HCEC 1CT (cell line): ENCODE measurements at regions not wholly inside any gene's neighbourhood (a gene's known extent, or its start where the extent isn't known, plus 50 kb on each side); places are given as distances from the start of the nearest gene placed in this dataset.

ENCODE experiments used
- DNase-seq: peaks from one replicate; pipeline ENCODE4 v3.0.0-alpha.2; 2017

DNA sequence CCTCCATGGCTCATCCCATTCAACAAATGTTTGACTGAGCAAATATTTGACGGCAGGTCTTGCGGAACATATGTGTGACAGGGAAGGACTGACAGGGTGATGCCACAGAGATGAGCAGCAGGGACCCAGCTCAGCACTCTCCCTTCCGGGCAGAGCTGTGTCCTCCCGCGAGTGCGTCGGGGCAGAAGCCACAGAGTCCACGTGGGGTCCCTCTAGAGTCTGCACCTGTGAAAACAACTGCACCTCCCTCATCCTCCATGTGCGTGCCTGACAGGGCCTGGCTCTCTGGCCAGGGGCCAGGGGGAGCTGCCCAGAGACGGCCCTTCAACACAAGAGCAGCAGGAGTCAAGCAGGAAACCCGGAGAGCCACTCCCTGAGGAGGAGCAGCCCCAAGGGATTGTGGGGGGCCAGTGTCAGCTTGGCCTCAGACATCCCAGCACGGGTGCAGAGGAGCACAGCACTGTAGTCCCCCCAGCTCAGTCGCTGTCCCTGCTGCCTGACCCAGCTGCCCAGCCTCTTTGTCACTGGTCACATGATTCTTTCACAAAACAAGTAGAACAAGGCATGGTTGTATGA, 83.6 kb upstream of the TMEM72 start:
- DNase-seq = no peak

DNA sequence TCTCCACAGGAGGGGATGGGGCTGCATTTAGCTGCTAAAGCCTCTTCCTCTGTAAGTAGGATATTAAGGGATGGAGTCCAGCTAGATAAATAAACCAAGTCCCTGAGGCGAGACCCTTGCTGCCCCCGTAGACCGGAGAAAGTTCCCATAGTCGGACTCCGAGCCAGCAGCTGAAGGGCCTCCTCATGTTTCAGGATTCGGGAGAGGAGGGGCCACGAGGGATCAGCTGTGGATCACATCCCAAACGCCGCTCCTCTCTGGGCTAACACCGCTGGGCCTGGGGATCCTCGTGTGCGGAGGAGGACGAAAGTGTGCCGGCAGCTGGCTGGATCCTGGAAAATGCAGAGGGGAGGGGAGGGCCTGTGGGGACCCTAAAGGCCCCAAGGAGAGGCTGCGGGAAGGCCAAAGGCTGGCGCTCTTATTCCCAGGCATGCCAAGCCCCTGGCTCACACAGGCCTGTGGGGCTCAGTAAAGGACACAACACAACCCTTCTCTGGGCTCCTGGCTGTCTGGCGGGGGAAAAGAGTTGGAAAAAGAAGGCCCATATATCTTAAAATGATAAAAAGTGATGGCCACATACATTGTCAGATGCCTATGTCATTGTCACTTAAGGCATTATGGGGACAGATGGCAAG, 82.5 kb upstream of the TMEM72 start:
- no peak for DNase-seq

DNA sequence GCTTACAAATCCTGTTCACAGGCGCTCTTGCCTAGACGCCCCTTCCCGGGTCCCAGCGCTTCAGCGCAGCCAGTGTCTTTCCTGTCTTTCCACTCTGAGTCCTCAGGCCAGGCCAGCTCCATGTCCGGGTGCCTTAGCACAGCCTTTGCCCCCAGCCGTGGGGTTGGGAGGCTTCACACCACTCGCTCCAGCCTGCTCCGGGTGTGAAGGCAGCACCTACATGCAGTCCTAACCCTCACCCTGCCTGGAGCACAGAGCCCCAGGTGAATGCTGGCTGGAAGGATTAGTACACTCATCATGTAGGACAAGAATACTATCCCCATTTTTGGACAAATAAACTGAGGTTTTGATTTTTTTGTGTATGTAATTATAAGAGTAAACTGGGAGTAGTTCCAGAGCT, 81.7 kb upstream of the TMEM72 start:
- no peak for DNase-seq

DNA sequence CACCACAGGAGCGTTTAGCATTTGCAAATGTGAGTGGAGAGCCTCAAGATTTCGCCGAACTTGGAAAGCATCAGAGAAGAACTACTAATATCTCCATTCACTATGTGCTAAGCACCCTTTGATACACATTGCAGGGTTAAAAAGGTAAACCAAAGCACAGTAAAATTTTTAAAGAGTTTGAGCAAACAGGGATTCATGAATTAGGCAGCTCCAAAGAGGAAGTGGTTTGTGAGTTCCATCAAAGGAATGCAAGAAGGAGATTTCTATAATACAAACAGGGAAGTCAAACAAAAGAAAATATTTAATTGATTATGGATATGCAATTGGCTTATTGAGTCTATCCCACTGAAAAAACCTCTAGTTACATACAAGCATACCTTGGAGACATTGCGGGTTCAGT, 81.1 kb upstream of the TMEM72 start:
- peak; percentile 67 for DNase-seq

DNA sequence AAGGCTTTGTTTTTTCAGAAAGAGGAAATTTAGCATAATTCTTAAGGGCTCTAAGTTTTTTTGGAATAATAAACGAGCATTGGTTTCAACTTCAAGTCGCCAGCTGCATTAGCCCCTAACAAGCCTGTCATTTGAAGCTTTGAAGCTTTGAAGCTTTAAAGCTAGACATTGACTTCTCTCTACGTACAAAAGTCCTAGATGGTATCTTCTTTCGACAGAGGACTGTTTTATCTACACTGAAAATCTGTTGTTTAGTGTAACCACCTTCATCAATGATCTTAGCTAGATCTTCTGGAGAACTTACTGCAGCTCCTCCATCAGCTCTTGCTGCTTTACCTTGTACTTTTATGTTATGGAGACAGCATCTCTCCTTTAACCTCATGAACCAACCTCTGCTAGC, 79.6 kb upstream of the TMEM72 start:
- no peak for DNase-seq

DNA sequence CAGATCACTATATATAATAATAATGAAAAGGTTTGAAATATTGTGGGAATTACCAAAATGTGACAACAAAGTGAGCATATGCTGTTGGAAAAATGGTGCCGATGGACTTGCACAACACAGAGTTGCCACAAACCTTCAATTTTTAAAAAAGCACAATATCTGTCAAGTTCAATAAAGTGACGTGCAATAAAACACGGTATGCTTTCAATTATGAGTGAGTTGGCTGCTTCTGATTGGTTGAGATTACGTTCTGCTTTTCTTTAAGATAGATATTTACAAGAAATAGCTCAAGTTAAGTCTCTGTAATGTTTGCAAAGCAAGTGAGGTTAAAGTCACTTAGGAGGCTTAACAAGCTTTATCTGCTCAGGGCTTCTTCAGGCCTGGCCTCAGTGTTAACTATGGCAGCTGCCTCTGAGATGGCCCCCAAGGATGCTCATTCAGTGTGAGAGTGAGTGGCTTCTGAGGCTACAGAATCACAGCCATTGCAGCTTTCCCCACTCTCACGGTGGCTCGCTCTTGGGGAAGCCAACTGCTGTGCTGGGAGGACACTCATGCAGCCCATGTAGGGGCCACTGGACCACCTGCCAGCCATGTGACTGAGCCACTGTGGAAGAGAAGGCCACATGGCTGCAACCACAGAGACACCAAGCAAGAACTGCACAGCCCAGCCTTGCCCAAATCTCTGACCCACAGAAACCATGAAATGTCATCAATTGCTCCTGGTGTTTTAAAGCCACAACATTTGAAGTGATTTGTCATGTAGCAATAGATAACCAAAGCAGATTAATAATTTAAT, 78.3 kb upstream of the TMEM72 start:
- no peak for DNase-seq

DNA sequence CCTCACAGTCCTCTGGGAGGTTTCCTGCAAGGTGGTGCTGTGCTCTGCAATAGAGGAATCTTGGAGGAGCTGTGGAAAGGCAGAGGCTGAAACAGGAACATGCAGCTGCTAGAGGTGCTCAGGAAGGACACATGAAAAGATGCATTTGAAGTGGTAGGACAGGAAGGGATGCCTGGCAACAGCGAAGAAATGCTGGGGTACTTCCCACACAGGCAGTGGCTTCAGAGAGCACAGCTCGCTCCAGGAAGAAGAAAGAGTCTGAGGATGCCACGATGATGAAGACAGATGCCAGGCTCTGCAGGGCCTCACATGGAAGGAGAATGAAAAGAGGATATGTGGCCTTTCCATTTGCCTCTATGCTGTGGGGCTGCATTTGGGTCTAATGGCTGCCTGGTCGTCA, 77.0 kb upstream of the TMEM72 start:
- no peak for DNase-seq

DNA sequence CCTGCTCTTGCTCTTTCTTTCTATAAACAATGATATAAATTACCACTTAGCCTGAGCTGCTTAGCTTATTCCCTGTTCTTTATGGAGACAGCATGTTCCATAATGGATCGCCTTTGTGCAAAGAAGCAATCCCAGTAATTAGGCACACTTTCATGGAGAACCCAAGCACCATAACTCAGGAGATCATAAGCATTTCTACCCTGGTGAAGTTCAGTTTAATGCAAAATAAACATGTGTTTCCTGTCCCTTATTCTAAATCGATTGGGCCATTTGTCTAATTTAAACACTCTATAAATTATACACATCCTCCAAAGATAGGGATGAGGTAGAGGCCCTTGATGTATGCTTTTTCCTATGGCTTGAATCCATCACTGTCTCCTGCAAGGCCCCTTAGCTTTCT, 75.8 kb upstream of the TMEM72 start:
- no peak for DNase-seq

DNA sequence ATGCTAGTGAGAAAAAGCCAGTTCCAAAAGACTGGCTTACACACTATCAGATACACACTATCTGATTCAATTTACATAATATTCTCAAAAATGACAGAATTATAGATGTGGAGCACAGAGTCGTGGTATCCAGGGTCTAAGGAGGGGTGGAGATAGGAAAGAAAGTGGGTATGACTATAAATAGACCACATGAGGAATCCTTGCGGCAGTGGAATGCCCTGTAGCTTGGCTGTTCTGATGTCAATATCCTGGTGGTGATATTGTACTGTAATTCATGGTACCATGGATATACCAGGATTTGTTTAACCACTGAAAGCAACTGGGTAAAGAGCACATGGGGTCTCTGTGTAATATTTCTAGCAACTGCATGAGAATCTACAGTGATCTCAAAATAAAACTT, 67.7 kb upstream of the TMEM72 start:
- DNase-seq = no peak

DNA sequence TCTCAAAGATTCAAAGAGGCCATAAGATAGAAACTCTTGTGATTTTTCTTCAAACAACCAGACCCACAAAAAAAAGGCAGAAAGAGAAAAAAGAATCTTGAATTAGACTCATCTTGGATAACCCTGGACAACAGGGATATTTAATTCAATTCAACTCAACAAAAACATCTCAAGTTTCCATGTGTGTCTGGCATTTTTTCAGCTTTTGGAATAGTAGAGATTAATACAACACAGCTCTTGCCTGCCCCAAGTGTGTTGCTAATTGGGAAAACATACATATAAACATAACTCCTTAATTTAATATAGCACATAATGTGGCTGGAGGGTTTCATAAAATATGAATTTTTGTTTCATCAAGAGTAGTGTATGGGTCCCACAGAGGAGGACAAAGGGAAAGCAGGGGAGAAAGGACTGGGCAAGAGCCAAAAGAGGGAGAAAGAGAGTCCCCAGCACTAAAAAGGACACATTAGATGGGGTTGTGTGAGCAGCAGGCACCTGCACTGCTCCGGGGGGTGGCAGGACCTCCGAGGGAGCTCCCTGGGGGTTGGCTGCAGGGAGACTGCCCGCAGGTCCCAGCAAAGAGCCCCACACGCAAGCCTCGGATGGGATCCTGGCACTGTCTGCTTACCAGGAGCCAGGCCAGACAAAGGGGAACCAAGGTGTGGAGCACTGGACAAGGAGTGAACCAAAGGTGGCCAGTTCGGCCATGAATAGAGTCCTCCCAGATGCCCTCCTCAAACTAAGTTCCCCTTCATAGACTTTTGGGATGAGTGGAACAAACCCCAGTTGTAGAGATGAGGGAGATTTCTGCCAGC, 65.6 kb upstream of the TMEM72 start:
- DNase-seq = no peak

DNA sequence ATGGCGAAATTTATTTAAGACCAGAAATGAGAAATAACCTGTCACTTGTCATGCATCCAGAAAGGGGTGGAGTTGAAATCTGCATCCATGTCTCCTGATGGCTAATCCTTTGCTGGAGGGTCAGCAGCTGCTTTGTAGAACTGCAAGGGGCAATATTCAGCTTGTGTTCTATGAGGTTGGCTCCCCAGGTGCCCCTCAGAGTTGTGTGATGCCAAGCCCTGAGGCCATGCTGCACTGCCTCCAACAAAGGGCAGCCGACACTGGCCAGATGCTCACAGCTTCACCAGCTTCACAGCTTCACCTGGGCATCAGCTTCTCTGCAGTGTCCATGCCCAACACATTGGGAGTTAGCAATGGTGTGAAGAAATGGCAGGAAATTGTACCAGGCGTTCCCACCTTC, 64.0 kb upstream of the TMEM72 start:
- no peak for DNase-seq

DNA sequence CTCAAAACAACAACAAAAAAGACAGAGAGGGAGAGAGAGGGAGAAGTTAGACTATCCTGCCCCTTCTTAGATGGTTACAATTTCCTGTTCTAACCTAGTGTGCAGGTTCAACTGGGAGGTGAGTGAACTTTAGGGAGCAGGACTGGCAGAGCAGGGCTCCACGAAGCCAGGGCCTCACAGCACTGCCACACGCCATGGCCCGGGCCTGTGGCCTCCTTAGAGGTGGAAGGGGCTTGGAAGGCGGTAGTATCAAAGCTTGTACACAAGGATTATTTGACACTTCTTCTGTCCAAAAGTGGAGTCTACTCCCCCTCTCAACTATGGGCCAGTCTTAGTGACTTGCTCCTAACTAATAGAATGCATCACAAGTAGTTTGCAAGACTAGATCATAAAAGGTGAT, 62.9 kb upstream of the TMEM72 start:
- DNase-seq = no peak

DNA sequence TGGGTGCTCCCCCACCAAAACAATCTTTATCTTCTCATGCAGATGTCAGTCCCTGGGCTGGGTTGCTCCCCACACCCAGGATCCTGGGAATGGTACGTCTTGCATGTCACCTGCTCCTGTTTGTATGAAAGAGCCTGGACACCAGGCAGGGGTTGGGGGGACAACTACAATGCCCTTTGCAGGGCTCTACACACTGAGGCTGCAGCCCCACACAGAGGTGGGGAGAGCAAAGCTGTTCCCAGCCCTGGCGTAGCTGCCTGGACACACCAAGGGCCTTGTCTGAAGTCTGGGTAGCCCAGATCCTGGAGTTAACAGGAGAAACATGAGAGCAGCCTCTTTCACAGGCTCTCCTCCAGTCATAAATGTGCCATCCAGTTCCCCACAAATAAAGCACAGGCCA, 61.2 kb upstream of the TMEM72 start:
- no peak for DNase-seq

DNA sequence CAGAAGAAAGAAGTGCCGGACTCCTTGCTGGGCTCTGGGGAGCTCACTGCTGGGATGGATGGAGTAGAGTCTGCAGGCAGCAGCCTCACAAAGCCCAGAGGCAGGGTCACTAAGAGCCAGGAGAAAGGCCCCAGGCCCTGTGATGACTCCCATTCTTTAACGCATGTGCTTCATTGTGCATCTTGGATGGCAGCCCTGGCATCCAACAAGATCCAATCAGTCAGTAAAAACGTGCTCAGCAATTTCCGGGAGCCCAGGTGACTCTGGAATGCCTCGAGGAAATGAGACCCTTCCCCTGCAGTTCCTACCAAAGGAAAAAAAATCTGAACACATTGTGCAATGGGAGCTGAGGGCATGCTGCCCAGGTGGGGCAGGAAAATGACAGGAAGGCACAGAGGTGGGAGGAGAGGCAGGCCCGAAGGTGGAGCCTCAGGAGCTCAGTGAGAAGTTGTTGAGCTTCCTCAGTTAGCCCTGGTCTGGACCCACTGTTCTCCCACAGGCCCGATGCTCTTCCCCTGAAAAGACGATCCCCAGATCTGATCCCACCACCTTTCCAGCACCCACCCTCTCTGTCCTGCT, 60.7 kb upstream of the TMEM72 start:
- DNase-seq = no peak

DNA sequence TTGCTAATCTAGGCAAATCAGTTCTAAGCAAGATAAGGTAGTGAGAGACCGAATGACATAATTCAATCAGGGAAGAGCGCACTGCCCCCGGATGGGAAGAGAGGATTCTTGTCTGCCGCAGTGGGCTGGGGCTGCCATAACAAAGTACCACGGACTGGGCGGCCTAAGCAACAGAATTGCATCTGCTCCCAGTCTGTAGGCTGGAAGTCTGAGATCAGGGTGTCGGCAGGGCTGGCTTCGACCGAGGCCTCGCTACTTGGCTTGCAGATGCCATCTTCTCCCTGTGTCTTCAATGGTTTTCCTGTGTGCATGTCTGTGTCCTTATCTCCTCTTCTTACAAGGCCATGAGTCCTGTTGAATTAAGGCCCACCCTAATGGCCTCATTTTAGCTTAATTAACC, 59.7 kb upstream of the TMEM72 start:
- no peak for DNase-seq

DNA sequence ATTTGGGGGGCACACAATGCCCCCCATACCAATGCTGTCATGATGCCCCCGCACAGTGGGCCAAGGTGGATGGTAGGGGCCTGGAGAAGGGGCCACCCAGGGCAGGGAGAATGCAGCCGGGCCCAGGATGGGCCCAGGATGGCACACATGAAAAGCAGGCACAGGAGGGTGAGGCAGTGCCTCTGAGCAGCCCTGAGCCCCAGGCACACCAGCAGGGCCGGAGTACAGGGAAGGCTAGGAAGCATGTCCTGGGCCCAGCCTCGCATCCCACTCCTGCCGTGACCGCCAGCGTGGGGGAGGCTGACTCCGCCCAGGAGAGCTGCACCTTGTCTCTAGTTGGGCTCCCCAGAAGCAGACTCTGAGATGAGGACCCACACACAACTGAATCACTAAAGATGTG, 59.3 kb upstream of the TMEM72 start:
- DNase-seq = no peak

DNA sequence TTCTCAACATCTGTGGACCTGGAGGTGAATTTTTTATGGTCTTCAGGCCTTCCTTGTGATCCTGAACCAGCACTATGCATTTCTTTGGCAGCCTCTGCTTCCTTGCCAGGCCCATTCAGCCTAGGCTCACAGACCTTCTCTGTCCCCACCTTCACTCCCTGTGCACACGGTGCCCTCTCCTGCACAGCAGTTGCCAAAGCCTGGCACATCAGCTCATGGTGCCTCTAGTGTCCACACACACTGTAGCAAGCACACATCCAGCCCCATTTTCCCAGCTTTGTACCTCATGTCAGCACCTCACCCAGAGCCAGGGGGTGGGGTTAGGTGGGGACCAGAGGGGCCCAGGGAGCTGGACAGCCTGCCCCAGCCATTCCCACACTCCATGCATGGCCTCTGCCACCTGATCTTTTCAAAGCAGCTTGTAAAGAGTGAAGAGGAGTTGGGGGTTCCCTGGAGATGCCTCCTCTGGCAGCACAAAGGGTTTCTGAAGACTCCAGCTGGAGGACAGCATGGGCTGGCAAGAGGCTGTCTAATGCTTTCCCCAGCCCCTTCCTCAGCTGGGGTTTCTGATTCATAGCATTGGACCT, 57.9 kb upstream of the TMEM72 start:
- DNase-seq = peak; percentile 47

DNA sequence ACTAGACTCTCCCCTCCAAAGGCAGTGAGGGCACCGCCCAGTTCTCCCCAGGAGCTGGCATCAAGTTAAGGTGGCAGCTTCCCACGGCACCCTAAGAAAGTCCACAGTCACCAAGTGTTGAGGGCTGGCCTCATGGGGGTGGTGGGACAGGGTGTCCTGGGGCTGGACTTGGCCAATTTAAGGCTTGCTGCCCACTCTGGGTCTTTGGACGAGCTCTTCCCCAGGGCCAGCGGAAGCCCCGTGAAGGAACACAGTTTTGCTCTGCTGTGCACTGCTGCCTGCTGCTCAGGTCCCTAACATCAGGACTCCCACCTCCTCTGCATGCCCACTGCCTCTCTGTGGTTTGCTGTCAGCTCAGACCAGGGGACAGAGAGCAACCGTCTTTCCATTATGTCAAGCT, 57.3 kb upstream of the TMEM72 start:
- no peak for DNase-seq

DNA sequence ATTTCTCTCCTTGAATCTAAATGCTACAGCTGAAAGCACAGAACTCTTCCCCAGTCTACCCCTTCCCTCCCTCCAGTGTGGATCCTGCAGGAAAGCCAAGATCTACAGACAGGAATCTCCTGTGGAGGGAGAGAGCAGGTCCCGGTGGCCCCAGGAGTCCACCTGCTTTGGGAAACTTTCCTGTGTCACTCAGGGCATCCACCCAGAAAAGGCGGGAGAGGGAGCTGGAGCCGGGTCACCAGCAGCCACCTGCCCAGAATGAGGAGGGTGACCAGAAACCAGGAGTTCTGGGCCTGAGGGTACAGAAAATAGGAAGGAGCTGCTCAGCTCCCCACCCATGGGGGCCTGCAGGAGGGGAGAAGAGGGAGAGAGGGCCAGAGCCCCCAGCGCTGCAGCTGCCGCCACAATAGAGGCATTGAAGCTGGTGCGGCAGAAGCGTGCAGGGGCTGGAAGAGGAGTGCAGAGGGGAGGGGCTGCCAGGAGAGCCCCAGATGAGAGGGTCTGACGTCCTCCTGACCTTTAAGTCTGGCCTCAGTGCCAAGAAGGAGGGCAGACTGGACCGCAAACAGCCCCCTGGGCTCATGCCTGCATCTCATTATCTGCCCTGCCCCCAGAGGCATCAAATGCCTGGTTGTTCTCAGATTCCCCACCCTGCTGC, 56.3 kb upstream of the TMEM72 start:
- no peak for DNase-seq

DNA sequence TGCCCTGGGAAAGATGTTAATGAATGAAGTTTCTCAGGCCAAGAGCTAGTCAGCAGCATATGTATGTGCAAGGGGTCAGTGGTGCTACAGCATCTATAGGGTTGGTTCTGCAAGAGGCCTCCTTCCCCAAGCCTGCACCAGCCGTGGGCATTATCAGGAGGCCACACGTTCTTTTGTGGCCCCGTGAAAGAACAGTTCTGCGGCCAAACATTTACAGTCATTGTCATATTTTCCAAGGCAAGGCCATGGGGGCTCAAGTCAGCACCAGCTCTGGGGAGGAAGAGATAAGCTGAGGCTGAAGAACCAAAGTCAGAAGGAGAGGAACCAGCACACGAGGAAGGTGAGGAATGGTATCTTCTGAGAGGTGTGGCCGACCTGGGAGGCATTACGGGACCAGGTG, 54.4 kb upstream of the TMEM72 start:
- no peak for DNase-seq

DNA sequence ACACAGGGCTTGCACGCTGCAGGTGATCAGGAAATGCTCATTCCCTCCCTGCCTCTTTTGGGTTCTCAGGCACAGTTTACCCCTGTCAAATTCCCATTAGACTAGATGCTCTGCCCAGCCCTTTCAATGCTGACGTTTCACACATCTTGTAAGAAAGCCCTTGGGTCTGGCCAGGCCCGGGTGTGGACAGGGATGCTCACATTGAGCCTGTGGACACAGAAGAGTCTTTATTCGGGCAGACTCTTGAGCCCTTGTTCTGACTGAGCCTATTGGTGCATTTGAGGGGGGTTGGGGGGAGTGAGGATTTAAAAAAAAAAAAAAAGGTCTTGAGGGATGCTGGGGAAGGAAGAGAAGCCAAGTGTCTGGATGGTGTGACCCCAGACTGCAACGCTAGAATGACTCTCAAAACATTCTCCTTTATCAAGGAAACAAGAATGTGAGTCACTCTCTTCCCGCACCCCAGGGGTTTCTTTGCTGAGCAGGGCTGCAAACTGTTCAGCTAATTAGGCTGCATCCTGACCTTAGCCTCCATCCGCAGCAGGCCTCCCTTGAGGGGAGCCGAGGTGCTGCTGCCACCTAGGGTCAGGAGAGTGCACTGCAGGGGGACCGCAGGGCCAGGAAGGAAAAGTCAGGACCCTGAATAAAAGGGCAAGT, 53.6 kb upstream of the TMEM72 start:
- peak; percentile 58 for DNase-seq

DNA sequence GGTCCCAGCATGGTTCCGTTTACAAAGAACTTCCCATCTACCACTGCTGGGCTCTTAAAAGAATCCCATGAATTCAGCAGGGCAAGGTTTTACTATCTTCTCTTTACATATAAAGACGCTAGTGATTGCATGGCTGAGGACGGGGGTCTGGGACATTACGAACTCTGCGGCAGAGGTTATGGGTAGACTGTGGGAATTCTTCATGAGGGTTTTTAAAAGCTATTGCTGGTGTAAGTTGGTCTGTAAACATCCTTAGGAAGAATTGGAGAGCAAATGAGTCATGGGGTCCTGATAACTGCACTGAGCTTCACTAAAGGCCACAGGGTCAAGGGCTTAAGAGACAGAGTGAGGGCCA, 53.1 kb upstream of the TMEM72 start:
- DNase-seq = no peak
